ENCODE measurements at regions not wholly inside any gene's neighbourhood (a gene's known extent, or its start where the extent isn't known, plus 50 kb on each side); places are given as distances from the start of the nearest gene placed in this dataset.

- H3K27me3 ChIP-seq (ENCODE audit: control insufficient read depth in 2 of 2, insufficient read depth in 2 of 2, low read length in 2 of 2), result no peaks in the 10 kb centered on the region
- peaks cover 0 to 3% (median 0%) of the 10 kb centered on the region in 3 donors for H3K27me3 Mint-ChIP-seq (ENCODE audit: low read depth in 3 of 3)
- H3K27ac ChIP-seq (ENCODE audit: low read depth in 1 of 2, low read length in 2 of 2), result no peak overlapping the region
- DNase-seq, result no peak
- no peak overlapping the region for H3K4me3 Mint-ChIP-seq
- peaks cover 19 to 35% (median 26%) of the 10 kb centered on the region in 7 donors for H3K9me3 Mint-ChIP-seq
- H3K36me3 ChIP-seq (replicated peaks in 1 of 2; ENCODE audit: control insufficient read depth in 1 of 2, insufficient read depth in 2 of 2, low read length in 2 of 2), result no peaks in the 10 kb centered on the region
- H3K4me1 ChIP-seq (ENCODE audit: control insufficient read depth in 1 of 2, insufficient read depth in 2 of 2, low read length in 2 of 2), result peaks cover 11 to 15% of the 10 kb centered on the region in 2 donors
- no peaks in the 10 kb centered on the region for H4K20me1 ChIP-seq (ENCODE audit: insufficient read depth, low read length)
- H3K27ac Mint-ChIP-seq, result peak overlapping the region in 1 of 7 donors; percentile 10
- H3K79me2 ChIP-seq (ENCODE audit: insufficient read depth, low read length), result no peaks in the 10 kb centered on the region
- H3K4me2 ChIP-seq (replicated peaks; ENCODE audit: extremely low read depth, low read length, poor library complexity, severe bottlenecking), result no peak overlapping the region
- TF ChIP-seq CTCF (IDR thresholded peaks at IDR 0.05), result no peak
- H3K4me3 ChIP-seq (replicated peaks in 1 of 3; ENCODE audit: low read depth in 2 of 3, low read length in 3 of 3), result no peak overlapping the region
- H3K9ac ChIP-seq (ENCODE audit: insufficient read depth, low read length, poor library complexity, severe bottlenecking), result no peak overlapping the region
- H2AFZ ChIP-seq (ENCODE audit: insufficient read depth, low read depth, low read length, poor library complexity, severe bottlenecking), result no peak overlapping the region
- H3K4me1 Mint-ChIP-seq, result peaks cover 14% of the 10 kb centered on the region
- WGBS (ENCODE audit: insufficient coverage), result no CpG with 5 or more reads among the region's 3 CpGs
- no peaks in the 10 kb centered on the region for H3K36me3 Mint-ChIP-seq
- intact Hi-C loops (cut with micrococcal nuclease), result no loop called here
- peaks cover 18 to 23% of the 10 kb centered on the region in 2 donors for H3K9me3 ChIP-seq (replicated peaks in 1 of 2; ENCODE audit: control insufficient read depth in 1 of 2, insufficient read depth in 1 of 2, low read length in 2 of 2)
Measured at GRCh38 chr21:35430260-35430659, 381.2 kb upstream of the RUNX1 start.

- no peak overlapping the region for H3K4me3 ChIP-seq (replicated peaks in 1 of 3; ENCODE audit: low read depth in 2 of 3, low read length in 3 of 3)
- no peak overlapping the region for H3K4me3 Mint-ChIP-seq
- peaks cover 12 to 30% (median 16%) of the 10 kb centered on the region in 7 donors for H3K9me3 Mint-ChIP-seq
- H3K27me3 ChIP-seq (ENCODE audit: control insufficient read depth in 2 of 2, insufficient read depth in 2 of 2, low read length in 2 of 2), result no peaks in the 10 kb centered on the region
- intact Hi-C loops (cut with micrococcal nuclease), result no loop called here
- H3K4me1 Mint-ChIP-seq, result peaks cover 14% of the 10 kb centered on the region
- no peak for TF ChIP-seq CTCF (IDR thresholded peaks at IDR 0.05)
- peak overlapping the region; percentile 46 for H2AFZ ChIP-seq (ENCODE audit: insufficient read depth, low read depth, low read length, poor library complexity, severe bottlenecking)
- H3K9me3 ChIP-seq (replicated peaks in 1 of 2; ENCODE audit: control insufficient read depth in 1 of 2, insufficient read depth in 1 of 2, low read length in 2 of 2), result peaks cover 15 to 16% of the 10 kb centered on the region in 2 donors
- no peak overlapping the region for H3K9ac ChIP-seq (ENCODE audit: insufficient read depth, low read length, poor library complexity, severe bottlenecking)
- H3K4me1 ChIP-seq (ENCODE audit: control insufficient read depth in 1 of 2, insufficient read depth in 2 of 2, low read length in 2 of 2), result peaks cover 11 to 15% of the 10 kb centered on the region in 2 donors
- no peak overlapping the region for H3K4me2 ChIP-seq (replicated peaks; ENCODE audit: extremely low read depth, low read length, poor library complexity, severe bottlenecking)
- H3K36me3 Mint-ChIP-seq, result no peaks in the 10 kb centered on the region
- no peaks in the 10 kb centered on the region for H3K79me2 ChIP-seq (ENCODE audit: insufficient read depth, low read length)
- H3K36me3 ChIP-seq (replicated peaks in 1 of 2; ENCODE audit: control insufficient read depth in 1 of 2, insufficient read depth in 2 of 2, low read length in 2 of 2), result no peaks in the 10 kb centered on the region
- no peak overlapping the region for H3K27ac Mint-ChIP-seq
- no peaks in the 10 kb centered on the region for H4K20me1 ChIP-seq (ENCODE audit: insufficient read depth, low read length)
- no peak overlapping the region for H3K27ac ChIP-seq (ENCODE audit: low read depth in 1 of 2, low read length in 2 of 2)
- no peak for DNase-seq
- peaks cover 0 to 3% (median 0%) of the 10 kb centered on the region in 3 donors for H3K27me3 Mint-ChIP-seq (ENCODE audit: low read depth in 3 of 3)
Measured at GRCh38 chr21:35428937-35429336, 379.8 kb upstream of the RUNX1 start.

Measured in CD14-positive monocyte (primary cell).